Ascending aorta (tissue), 2 donors: ENCODE measurements at regions not wholly inside any gene's neighbourhood (a gene's known extent, or its start where the extent isn't known, plus 50 kb on each side); places are given as distances from the start of the nearest gene placed in this dataset.
A peak's percentile ranks its signal among the peaks of the same experiment; 100 is the strongest.

ENCODE experiments used
- DNase-seq, 2 donors: peaks; one replicate each; pipeline ENCODE4 v3.0.0-alpha.2; 2019; ENCODE audit warnings: low spot score in 2 of 2
- H3K27ac ChIP-seq, 2 donors: fragments of 200-600 bp; sonication (generic); one replicate each; pipeline ENCODE4 v1.5.1; 2016 to 2017; ENCODE audit warnings: mild to moderate bottlenecking in 1 of 2
- H3K27me3 ChIP-seq: fragments of 200-600 bp; sonication (generic); one replicate; pipeline ENCODE4 v1.5.1; 2017
- H3K36me3 ChIP-seq, 2 donors: fragments of 200-600 bp; sonication (generic); one replicate each; pipeline ENCODE4 v1.5.1; 2016
- H3K4me1 ChIP-seq, 2 donors: fragments of 200-600 bp; sonication (generic); one replicate each; pipeline ENCODE4 v1.5.1; 2016 to 2017; ENCODE audit warnings: mild to moderate bottlenecking in 1 of 2
- H3K4me3 ChIP-seq, 2 donors: fragments of 200-600 bp; sonication (generic); one replicate each; pipeline ENCODE4 v1.5.1; 2016 to 2017; ENCODE audit warnings: mild to moderate bottlenecking in 1 of 2
- H3K9me3 ChIP-seq, 2 donors: fragments of 200-600 bp; sonication (generic); one replicate each; pipeline ENCODE4 v1.5.1; 2016
- intact Hi-C: fragments of 100-400 bp; cut with DNase I; formaldehyde crosslinking; loops from one replicate; pipeline ENCODE4 v1.15.1; 2023
- TF ChIP-seq, protein P1 (sequence below), 3 experiments: fragments of 200-600 bp in 2 of 3; fragments of 450-650 bp in 1 of 3; sonication (generic) in 2 of 3; IDR thresholded peaks; one replicate each; pipeline ENCODE4 v1.5.1; 2016 to 2019; ENCODE audit warnings: antibody characterized with exemption in 3 of 3, mild to moderate bottlenecking in 1 of 3, moderate library complexity in 1 of 3

DNA sequence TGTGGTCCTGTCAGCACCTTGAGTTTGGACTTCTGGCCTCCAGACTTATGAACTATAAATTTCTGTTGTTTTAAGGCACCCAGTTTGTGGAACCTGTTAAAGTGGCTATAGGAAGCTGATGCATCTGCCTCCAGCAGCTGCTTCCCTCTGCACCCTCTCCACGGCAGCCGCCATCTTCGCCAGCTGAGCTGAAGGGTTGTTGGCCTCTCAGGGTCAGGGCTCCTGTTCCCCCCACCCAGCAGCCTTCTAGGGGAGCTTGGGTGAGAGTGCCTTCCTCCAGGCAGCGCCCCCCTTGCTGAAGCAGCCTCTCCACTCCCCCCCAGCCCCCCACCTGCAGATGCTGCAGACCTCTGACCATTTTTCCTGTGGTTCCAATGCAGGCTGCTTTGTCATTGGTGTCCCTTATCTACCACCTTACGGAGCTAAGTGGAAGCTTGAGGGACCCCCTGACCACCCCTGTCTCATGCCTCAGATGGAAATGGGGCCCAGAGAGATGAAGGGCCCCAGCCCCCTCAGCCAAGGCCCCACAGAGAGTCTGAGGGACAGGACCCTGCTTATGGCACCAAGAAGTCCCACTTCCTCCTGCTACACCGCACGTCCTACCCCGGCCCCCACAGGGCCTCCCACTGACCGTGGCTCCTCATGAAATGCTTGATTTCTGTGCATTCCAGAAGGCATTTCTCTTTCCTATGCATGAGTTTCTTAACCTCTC lies 61.4 kb upstream of the TLE3 start:
- Histone ChIP-seq H3K36me3 (no peaks in the 10 kb centered on the region), H3K4me1 (peaks cover 12 to 20% of the 10 kb centered on the region in 2 donors), H3K27me3 (no peaks in the 10 kb centered on the region), H3K9me3 (no peaks in the 10 kb centered on the region), H3K27ac (no peak overlapping the region), H3K4me3 (no peak overlapping the region)
- TF ChIP-seq, protein P1, sequence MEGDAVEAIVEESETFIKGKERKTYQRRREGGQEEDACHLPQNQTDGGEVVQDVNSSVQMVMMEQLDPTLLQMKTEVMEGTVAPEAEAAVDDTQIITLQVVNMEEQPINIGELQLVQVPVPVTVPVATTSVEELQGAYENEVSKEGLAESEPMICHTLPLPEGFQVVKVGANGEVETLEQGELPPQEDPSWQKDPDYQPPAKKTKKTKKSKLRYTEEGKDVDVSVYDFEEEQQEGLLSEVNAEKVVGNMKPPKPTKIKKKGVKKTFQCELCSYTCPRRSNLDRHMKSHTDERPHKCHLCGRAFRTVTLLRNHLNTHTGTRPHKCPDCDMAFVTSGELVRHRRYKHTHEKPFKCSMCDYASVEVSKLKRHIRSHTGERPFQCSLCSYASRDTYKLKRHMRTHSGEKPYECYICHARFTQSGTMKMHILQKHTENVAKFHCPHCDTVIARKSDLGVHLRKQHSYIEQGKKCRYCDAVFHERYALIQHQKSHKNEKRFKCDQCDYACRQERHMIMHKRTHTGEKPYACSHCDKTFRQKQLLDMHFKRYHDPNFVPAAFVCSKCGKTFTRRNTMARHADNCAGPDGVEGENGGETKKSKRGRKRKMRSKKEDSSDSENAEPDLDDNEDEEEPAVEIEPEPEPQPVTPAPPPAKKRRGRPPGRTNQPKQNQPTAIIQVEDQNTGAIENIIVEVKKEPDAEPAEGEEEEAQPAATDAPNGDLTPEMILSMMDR (IDR thresholded peaks at IDR 0.05), result no peak
- intact Hi-C loops, result no loop called here
- no peak for DNase-seq

DNA sequence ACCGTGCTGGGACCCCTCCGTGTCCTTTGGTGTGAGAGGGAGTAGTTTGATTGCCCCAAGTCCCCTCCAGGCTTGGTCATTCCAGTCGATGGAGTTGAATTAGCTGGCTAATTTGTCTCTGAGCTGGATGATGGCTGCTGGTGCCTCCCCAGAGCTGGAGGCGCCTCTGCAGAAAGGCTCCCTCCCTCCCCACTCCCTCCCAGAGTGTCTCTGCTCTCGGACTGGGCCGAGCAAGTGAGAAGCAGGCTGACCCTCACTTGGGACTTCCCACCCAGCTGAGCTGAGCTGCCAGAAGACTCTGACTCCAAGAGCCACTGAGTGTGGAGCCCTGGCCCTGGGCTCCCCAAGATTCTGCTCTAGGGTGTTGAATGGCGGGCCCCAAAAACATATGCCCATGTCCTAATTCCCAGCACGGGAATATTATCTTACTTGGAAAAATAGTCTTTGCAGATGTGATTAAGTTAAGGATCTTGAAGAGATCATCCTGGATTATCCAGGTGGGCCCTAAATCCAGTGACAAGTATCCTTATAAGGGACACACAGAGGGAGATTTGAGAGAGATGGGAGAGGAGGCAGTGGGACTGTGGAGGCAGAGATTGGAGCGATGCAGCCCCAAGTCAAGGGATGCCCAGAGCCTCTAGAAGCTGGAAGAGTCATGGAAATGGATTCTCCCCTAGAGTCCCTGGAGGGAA lies 60.7 kb upstream of the TLE3 start:
- Histone ChIP-seq H3K36me3 (no peaks in the 10 kb centered on the region), H3K4me3 (no peak overlapping the region), H3K9me3 (no peaks in the 10 kb centered on the region), H3K4me1 (peaks cover 12 to 20% of the 10 kb centered on the region in 2 donors), H3K27ac (no peak overlapping the region), H3K27me3 (no peaks in the 10 kb centered on the region)
- intact Hi-C loops, result no loop called here
- TF ChIP-seq, protein P1 (IDR thresholded peaks at IDR 0.05), result no peak
- no peak for DNase-seq

DNA sequence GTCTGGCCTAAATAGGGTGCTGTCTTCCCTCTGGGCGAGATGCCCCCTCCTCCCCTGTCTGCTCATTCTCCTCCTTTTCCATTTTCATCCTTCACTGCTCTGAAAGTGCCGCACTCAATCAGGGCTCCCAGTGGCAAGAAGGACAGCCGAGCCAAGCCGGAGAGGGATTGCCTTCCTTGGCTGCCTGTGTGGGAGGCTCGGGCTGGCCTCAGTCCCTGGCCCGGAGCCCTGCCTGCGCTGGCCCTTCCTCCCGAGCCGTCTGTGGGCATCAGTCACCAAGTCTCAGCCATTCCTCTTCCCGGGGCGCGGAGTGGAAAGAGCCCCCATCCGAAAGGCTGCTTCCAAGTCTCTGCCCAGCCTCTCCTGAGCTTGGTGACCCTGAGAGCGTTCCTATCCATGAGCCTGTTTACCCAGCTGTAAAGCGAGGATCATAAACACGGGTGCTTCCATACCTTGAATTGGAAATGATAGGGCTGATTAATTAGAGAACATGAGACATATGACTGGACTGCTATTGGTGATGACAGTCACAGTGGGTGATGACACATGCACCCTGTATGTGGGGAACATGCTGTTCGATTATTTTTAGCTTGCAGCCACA lies 59.1 kb upstream of the TLE3 start:
- Histone ChIP-seq H3K27me3 (no peaks in the 10 kb centered on the region), H3K4me1 (peaks cover 12 to 20% of the 10 kb centered on the region in 2 donors), H3K9me3 (no peaks in the 10 kb centered on the region), H3K36me3 (no peaks in the 10 kb centered on the region), H3K4me3 (peak overlapping the region in 1 of 2 donors; percentile 12), H3K27ac (peak overlapping the region in 1 of 2 donors; percentile 26)
- TF ChIP-seq, protein P1 (IDR thresholded peaks at IDR 0.05), result no peak
- intact Hi-C loops, result loop anchor here (2.0 kb wide), 1 partner anchor 56 kb away; no protein-coding TSS in a partner anchor
- DNase-seq, result peak in 1 of 2 donors; percentile 81

DNA sequence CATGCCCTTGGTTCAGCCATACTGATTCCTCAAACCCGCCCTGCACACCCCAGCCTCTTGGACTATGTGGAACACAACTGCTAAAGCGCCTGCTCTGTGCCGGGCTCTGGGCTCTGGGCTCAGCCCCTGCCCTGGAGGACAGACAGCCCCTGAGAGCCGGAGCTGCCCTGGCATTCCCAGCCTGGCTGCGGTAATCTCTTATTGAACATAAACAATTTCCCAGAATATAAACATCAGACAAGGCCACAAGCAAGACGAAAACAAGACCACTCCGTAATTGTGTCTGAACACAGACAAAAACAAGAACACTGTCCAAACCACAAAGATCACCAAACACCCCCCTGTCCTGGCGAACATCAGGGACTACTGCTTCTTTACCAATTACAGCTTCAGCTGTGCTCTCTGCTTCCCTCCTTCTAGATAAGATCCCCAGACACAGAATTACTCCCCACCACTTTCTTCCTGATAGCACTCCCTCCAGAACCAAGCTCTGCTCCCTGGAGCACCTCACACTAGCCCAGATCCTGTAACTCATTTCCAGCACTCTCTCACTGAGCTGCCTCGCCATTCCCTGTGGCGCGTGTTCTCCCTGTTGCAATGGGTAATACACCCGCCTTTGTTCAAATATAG lies 57.1 kb upstream of the TLE3 start:
- Histone ChIP-seq H3K27me3 (no peaks in the 10 kb centered on the region), H3K4me3 (no peak overlapping the region), H3K9me3 (no peaks in the 10 kb centered on the region), H3K4me1 (peaks cover 8 to 9% of the 10 kb centered on the region in 2 donors), H3K27ac (no peak overlapping the region), H3K36me3 (no peaks in the 10 kb centered on the region)
- intact Hi-C loops, result no loop called here
- TF ChIP-seq, protein P1 (IDR thresholded peaks at IDR 0.05), result no peak
- DNase-seq, result no peak

DNA sequence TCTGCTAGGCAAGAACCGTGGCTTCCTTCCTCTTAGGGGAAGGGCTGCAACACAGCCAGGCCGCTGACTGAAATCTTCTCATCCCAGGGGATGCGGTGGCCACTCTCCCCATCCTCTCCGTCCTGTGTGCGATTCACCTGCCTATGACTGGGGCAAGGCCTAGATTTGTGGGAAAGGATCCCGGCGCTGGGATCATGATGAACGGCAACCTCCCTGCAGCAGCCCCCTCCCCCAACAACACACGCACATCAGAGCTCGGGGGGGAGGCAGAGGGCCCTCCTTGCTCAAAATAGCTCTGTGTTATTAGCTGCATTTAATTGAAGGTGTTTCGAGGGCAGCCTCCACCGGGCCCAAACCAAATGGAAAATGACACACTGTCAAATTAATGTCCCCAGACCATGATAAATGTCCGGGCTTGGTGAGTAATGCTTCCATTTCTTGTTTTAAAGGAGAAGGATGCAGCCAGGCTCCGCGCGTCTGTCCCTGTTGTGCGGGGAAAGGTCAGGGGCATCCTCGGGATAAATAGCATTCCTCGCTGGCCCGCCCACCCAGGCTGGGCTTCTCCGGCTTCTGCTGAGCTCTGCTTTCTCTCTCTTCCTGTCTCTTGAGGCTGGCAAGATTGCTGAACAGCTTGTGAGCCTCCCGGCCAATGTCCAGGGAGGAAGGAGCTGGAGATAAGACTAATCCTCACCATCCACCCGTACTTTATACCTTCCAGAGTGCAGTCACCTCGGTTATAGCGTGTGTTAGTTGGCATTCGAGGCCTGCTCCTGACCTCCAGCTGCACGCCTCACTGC lies 56.4 kb upstream of the TLE3 start:
- TF ChIP-seq, protein P1 (IDR thresholded peaks at IDR 0.05), result no peak
- Histone ChIP-seq H3K9me3 (no peaks in the 10 kb centered on the region), H3K4me3 (no peak overlapping the region), H3K4me1 (peaks cover 8 to 9% of the 10 kb centered on the region in 2 donors), H3K27me3 (no peaks in the 10 kb centered on the region), H3K27ac (no peak overlapping the region), H3K36me3 (no peaks in the 10 kb centered on the region)
- intact Hi-C loops, result no loop called here
- no peak for DNase-seq
